ENCODE measurements at regions not wholly inside any gene's neighbourhood (a gene's known extent, or its start where the extent isn't known, plus 50 kb on each side); places are given as distances from the start of the nearest gene placed in this dataset.
A peak's percentile ranks its signal among the peaks of the same experiment; 100 is the strongest.

GRCh38 chr6:165081944-165082532, 227.4 kb downstream of the C6orf118 start:
- no peak for DNase-seq

DNA sequence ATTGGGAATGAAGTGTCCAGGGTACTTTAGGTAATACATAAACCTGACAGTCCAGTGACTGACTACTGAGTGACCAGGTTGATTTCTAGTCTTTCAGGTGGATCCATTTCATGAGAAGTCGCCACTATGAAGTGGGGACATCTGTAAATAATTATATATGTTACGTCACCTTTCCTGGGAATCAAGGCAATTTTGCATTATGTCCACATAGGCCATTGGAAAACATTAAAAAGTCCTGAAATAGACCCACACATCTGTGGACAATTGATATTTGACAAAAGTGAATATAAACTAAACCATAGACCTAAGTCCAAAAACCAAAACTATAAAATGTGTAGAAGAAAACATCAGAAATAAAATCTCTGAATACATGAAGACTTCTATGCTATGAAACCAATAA, 231.5 kb downstream of the C6orf118 start:
- DNase-seq: no peak

DNA sequence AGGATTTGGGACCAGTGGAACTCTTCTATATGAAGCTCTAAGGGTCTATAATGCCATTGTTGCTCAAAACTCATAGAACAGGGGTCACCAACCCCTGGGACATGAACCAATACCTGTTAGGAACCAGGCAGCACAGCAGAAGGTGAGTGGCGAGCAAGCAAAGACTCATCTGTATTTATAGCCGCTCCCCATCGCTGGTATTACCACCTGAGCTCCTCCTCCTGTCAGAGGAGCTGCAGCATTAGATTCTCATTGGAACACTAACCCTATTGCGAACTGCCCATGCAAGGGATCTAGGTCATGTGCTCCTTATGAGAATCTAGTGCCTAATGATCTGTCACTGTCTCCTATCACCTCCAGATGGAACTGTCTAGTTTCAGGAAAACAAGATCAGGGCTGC, 237.5 kb downstream of the C6orf118 start:
- DNase-seq: no peak

- no peak for DNase-seq
These were observed 248.7 kb downstream of the C6orf118 start for GRCh38 chr6:165060720-165061119.

DNA sequence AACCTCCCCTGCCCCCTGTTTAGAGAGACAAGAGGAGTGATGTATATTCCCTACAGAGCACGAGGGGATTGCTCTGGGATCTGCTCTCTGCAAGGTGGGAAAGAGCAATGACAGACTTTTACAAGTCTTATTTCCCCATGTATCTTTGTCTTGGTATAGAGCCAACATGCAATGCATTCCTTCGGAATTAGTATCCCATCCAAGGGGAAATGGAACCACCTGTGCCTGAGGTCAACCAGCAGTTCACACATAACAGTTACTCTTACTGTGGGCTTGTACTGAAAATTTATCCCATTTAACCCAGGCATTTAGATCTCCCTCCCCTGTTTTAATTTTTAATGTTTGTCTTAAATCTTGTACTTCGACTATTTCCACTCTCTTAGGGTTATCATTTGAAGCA, 250.4 kb downstream of the C6orf118 start:
- no peak for DNase-seq

- DNase-seq: no peak
These were observed 253.1 kb downstream of the C6orf118 start for GRCh38 chr6:165056292-165056691.

GRCh38 chr6:165055231-165055630, 254.2 kb downstream of the C6orf118 start:
- no peak for DNase-seq

- peak; percentile 50 to 51 for DNase-seq
These were observed 256.6 kb downstream of the C6orf118 start for GRCh38 chr6:165052561-165053480.

- no peak for DNase-seq
These were observed 260.0 kb downstream of the C6orf118 start for GRCh38 chr6:165049362-165049761.

GRCh38 chr6:165047952-165048351, 261.5 kb downstream of the C6orf118 start:
- no peak for DNase-seq

GRCh38 chr6:165045631-165046030, 263.8 kb downstream of the C6orf118 start:
- no peak for DNase-seq

GRCh38 chr6:165042912-165043311, 266.5 kb downstream of the C6orf118 start:
- DNase-seq: no peak

GRCh38 chr6:165040440-165040839, 269.0 kb downstream of the C6orf118 start:
- DNase-seq: no peak

DNA sequence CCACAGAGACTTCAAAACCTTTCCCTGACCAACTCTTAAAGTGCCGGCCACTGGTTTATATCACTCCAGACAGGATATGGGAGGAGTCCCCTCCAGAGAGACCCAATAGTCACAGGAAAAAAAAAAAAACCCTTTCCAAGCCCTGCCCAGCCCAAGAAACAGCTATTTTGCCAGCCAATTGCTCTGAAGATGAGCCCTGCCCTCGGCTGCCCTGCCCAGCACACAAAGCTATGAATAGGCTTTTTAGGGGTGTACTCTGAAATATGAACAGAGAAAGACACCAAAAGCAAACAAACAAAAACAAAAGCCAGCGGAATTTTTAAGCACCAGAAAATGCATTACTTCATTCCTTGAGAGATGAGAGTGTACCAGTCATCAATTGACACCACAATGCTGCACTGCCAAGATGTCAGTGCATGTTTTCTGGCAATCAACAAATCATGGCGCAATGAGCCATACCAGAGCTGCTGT, 275.1 kb downstream of the C6orf118 start:
- no peak for DNase-seq

DNA sequence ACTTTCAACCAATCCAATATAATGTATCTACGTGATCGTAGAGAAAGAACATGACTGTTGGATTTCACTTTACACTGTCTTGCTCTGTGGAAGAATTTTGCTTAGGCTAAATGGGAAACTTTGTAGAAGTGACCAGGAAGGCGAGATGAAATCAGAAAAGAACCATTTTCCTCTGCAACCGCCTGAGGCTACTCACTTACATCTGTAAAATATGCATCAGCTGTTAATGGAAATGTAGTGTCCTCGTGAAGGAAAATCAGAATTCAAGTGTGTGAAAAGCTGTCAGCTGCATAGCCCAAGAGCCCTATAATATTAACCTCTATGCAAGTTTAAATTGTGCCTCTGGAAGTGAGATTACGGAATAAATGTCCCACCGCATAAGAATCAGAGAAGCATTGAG, 277.9 kb downstream of the C6orf118 start:
- no peak for DNase-seq

DNA sequence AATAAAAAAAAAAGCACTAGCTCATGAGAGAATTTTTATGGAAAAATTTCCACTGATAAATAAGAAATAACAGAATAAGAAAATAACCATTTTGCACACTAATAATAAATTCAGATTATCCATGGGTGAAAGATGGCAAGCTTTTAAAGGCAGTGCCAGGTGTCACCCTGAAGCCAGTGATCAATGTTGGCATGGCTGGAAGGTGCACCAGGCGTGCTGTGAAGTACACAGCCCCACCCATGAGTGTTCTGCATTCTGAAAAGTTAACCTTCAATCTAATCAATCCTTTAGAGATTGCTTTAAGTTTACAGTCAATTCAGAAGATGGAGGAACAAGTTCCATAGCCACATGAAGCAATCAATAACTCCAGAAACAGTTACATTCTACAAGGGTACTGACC, 284.4 kb downstream of the C6orf118 start:
- DNase-seq: no peak

GRCh38 chr6:165019681-165020080, 289.7 kb downstream of the C6orf118 start:
- DNase-seq: no peak

GRCh38 chr6:165015676-165016075, 293.7 kb downstream of the C6orf118 start:
- DNase-seq: no peak

GRCh38 chr6:165013701-165014100, 295.7 kb downstream of the C6orf118 start:
- DNase-seq: no peak

DNA sequence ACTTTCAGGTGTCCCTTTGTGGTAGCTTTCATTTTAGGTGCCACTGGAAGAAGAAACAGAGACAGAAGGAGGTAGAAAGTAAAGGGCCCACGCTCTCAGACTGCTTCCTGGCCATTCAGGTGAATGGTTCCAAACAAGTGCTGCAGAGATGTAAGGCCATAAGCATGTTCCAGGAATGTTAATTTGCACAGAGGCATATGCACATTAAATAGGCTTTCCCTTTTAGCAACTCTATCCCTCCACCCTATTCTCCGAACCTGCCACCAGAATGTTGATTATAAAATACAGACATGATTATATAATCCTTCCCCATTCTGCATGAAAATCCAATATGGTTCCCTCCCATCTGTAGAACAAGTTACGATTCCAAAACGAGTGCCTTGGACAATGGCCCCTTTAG, 297.2 kb downstream of the C6orf118 start:
- no peak for DNase-seq

- DNase-seq: no peak
These were observed 298.6 kb downstream of the C6orf118 start for GRCh38 chr6:165010556-165011535.

GRCh38 chr6:165008971-165009370, 300.4 kb downstream of the C6orf118 start:
- DNase-seq: no peak

DNA sequence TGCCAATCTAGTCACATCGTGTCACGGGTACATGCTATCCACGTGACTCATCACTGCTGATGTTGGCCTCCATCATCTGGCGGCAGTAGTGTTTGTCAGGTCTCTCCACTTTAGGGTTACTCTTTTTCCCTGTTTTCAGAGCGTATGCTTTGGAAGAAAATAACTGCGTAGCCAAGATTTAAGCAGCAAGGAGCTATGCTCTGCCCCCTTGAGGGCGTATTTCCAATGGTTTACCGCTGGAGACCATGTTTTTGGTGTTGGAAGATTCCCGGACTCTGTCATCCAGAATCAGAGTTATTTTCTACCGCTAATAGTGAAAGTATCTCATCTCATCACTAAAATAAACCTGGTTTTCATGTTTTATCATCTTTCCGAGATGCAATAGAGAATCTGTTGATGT, 306.5 kb downstream of the C6orf118 start:
- DNase-seq: no peak

All from cerebellar nuclear complex (tissue), 1 donor.